ENCODE measurements at regions not wholly inside any gene's neighbourhood (a gene's known extent, or its start where the extent isn't known, plus 50 kb on each side); places are given as distances from the start of the nearest gene placed in this dataset.

DNA sequence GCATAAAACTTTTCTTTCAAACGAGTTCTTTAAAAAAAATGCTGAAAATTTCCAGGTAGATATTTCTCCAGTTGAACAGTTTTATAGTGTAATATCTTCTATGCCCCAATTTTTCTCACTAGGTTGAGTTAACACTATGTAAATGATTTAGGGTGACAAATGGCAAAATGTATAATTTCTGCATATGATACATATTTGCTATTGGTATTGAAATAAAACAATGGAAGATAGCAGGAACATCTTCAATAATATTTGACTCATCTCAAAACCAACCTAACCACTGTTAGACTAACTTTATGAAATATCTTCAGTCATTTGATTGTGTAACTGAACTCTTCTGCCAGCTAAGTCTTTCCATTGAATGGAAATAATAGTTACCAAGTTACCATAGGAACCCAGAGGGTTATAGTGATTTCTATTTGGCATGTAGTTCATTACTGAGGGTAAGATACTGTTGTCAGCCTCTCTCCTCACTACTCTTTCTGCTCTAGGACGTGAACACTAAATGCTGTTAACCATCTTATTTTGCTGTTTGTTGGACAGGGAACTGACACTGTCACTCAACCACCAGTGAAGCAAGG, 824.7 kb upstream of the NECTIN3 start:
- TF ChIP-seq, protein P1, sequence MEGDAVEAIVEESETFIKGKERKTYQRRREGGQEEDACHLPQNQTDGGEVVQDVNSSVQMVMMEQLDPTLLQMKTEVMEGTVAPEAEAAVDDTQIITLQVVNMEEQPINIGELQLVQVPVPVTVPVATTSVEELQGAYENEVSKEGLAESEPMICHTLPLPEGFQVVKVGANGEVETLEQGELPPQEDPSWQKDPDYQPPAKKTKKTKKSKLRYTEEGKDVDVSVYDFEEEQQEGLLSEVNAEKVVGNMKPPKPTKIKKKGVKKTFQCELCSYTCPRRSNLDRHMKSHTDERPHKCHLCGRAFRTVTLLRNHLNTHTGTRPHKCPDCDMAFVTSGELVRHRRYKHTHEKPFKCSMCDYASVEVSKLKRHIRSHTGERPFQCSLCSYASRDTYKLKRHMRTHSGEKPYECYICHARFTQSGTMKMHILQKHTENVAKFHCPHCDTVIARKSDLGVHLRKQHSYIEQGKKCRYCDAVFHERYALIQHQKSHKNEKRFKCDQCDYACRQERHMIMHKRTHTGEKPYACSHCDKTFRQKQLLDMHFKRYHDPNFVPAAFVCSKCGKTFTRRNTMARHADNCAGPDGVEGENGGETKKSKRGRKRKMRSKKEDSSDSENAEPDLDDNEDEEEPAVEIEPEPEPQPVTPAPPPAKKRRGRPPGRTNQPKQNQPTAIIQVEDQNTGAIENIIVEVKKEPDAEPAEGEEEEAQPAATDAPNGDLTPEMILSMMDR (IDR thresholded peaks at IDR 0.05; ENCODE audit: low read depth, low read length), result no peak
- DNase-seq (ENCODE audit: low read depth, low spot score), result no peak
- no peak overlapping the region for H3K4me3 ChIP-seq (ENCODE audit: low read depth, low read length)
- POLR2A ChIA-PET, result no interaction called here
- no peak overlapping the region for H3K27ac ChIP-seq (ENCODE audit: low read depth, low read length)
- H3K27me3 ChIP-seq (ENCODE audit: control insufficient read depth, insufficient read depth, low read length), result no peaks in the 10 kb centered on the region
- H3K9me3 ChIP-seq (ENCODE audit: control insufficient read depth, insufficient read depth, low read length), result no peaks in the 10 kb centered on the region
- CTCF ChIA-PET, result no interaction called here

DNA sequence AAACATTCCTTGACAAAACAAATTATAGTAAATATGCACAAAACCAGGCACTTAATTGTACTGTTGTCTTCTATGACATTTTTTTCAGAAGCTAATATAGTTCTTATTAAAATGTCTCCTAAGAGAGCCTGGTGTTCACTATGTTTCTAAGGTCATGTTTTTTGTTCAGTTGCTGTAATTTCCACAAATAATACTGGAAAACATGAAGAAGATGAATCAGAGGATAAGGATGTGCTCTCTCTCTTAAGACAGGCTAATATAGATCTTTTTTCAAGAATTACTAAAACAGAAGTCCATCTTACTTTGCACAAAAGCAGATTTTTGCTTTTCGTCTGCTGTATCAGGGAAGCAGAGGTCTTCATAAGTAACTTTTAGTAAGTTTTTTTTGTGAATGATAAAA, 823.0 kb upstream of the NECTIN3 start:
- POLR2A ChIA-PET, result no interaction called here
- DNase-seq (ENCODE audit: low read depth, low spot score), result no peak
- CTCF ChIA-PET, result no interaction called here
- H3K4me3 ChIP-seq (ENCODE audit: low read depth, low read length), result no peak overlapping the region
- H3K27ac ChIP-seq (ENCODE audit: low read depth, low read length), result no peak overlapping the region
- TF ChIP-seq, protein P1 (IDR thresholded peaks at IDR 0.05; ENCODE audit: low read depth, low read length), result no peak
- H3K9me3 ChIP-seq (ENCODE audit: control insufficient read depth, insufficient read depth, low read length), result no peaks in the 10 kb centered on the region
- no peaks in the 10 kb centered on the region for H3K27me3 ChIP-seq (ENCODE audit: control insufficient read depth, insufficient read depth, low read length)

DNA sequence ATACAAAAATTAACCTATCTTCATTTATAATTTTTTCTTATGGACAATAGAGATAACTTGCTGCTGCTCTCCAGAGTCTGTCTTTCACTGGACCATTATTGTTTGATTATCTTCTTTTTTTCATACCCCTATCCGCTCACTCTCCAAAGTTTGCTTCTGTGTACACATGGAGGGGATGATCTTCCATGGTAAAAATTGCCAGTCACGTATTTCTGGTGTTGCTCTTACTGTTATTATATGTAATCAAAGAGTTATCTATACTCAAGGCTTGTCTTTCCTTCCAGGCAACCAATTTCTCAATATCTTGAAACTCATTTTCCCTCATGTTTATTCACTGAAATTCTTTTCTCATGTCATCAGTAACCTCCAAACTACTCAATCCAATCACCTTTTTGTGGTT, 817.8 kb upstream of the NECTIN3 start:
- no peak for DNase-seq (ENCODE audit: low read depth, low spot score)
- TF ChIP-seq, protein P1 (IDR thresholded peaks at IDR 0.05; ENCODE audit: low read depth, low read length), result no peak
- Histone ChIP-seq H3K27ac (ENCODE audit: low read depth, low read length) (no peak overlapping the region), H3K9me3 (ENCODE audit: control insufficient read depth, insufficient read depth, low read length) (no peaks in the 10 kb centered on the region), H3K4me3 (ENCODE audit: low read depth, low read length) (no peak overlapping the region), H3K27me3 (ENCODE audit: control insufficient read depth, insufficient read depth, low read length) (no peaks in the 10 kb centered on the region)
- POLR2A ChIA-PET, result no interaction called here
- CTCF ChIA-PET, result no interaction called here

DNA sequence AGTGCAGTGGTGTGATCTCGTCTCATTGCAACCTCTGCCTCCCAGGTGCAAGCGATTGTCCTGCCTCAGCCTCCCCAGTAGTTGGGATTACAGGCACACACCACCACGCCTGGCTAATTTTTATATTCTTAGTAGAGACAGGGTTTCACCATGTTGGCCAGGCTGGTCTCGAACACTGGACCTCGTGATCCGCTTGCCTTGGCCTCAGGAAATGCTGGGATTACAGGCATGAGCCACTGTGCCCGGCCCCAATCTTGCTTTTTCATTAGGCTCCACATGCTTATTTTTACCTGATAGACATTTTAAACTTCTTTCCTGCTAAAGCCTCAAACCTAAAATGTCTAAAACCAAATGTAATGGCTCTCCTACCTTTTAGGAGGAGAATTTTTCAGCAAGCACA, 817.0 kb upstream of the NECTIN3 start:
- H3K27ac ChIP-seq (ENCODE audit: low read depth, low read length), result no peak overlapping the region
- POLR2A ChIA-PET, result no interaction called here
- DNase-seq (ENCODE audit: low read depth, low spot score), result no peak
- H3K9me3 ChIP-seq (ENCODE audit: control insufficient read depth, insufficient read depth, low read length), result no peaks in the 10 kb centered on the region
- H3K27me3 ChIP-seq (ENCODE audit: control insufficient read depth, insufficient read depth, low read length), result no peaks in the 10 kb centered on the region
- TF ChIP-seq, protein P1 (IDR thresholded peaks at IDR 0.05; ENCODE audit: low read depth, low read length), result no peak
- CTCF ChIA-PET, result no interaction called here
- H3K4me3 ChIP-seq (ENCODE audit: low read depth, low read length), result no peak overlapping the region

DNA sequence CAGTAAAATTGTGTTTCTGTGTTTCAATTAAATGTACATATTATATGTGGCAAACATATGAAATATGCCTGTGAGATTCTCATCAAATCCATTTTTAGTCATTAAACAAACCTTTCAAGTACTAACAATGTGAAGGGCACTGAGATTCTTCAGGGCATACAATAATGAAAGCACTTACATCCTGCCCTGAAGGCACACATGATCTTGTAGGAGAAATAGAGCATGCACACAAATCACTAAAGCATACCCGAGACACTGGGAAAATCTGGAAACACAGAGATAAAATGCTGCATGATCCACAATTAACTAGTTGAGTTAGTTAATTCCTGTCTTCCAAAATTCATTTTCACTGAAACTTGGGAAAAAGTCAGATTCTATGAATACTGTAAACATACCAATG, 810.5 kb upstream of the NECTIN3 start:
- ChIA-PET CTCF (no interaction called here), POLR2A (no interaction called here)
- Histone ChIP-seq H3K4me3 (ENCODE audit: low read depth, low read length) (no peak overlapping the region), H3K27ac (ENCODE audit: low read depth, low read length) (no peak overlapping the region), H3K27me3 (ENCODE audit: control insufficient read depth, insufficient read depth, low read length) (no peaks in the 10 kb centered on the region), H3K9me3 (ENCODE audit: control insufficient read depth, insufficient read depth, low read length) (no peaks in the 10 kb centered on the region)
- DNase-seq (ENCODE audit: low read depth, low spot score), result no peak
- TF ChIP-seq, protein P1 (IDR thresholded peaks at IDR 0.05; ENCODE audit: low read depth, low read length), result no peak

Data from AG04450 (cell line).